Thyroid gland (tissue), 4 donors: ENCODE measurements at regions not wholly inside any gene's neighbourhood (a gene's known extent, or its start where the extent isn't known, plus 50 kb on each side); places are given as distances from the start of the nearest gene placed in this dataset.

Experiments used
- DNase-seq, 2 donors: peaks; one replicate each; pipeline ENCODE4 v3.0.0-alpha.2; 2019
- H3K27ac ChIP-seq, 3 donors: fragments of 200-600 bp; sonication (generic); 1 replicate in 2 of 3; 2 replicates in 1 of 3; pipeline ENCODE4 v1.5.1; 2016 to 2019; ENCODE audit warnings: mild to moderate bottlenecking in 1 of 3, moderate library complexity in 1 of 3
- H3K27me3 ChIP-seq: fragments of 200-600 bp; sonication (generic); one replicate; pipeline ENCODE4 v1.5.1; 2019
- H3K36me3 ChIP-seq, 2 donors: fragments of 200-600 bp; sonication (generic); one replicate each; pipeline ENCODE4 v1.5.1; 2016 to 2019
- H3K4me1 ChIP-seq, 2 donors: fragments of 200-600 bp; sonication (generic); one replicate each; pipeline ENCODE4 v1.5.1; 2017 to 2019
- H3K4me3 ChIP-seq, 3 donors: fragments of 200-600 bp; sonication (generic); replicated peaks in 1 of 3; 1 replicate in 2 of 3; 2 replicates in 1 of 3; pipeline ENCODE4 v1.5.1; 2016; ENCODE audit warnings: mild to moderate bottlenecking in 1 of 3
- H3K9me3 ChIP-seq: fragments of 200-600 bp; sonication (generic); one replicate; pipeline ENCODE4 v1.5.1; 2017
- POLR2A ChIP-seq, 2 donors: fragments of 450-650 bp; IDR thresholded peaks; one replicate each; pipeline ENCODE4 v1.6.1; 2017; ENCODE audit warnings: antibody characterized with exemption in 2 of 2, mild to moderate bottlenecking in 2 of 2, moderate library complexity in 1 of 2
- WGBS, 2 donors: methylation state at CpG; one replicate each; pipeline ENCODE4 v1.1.5; 2017; 5-methylcytosine and 5-hydroxymethylcytosine counted together
- intact Hi-C: fragments of 100-400 bp; cut with DNase I; formaldehyde crosslinking; loops from one replicate; pipeline ENCODE4 v1.15.1; 2023
- TF ChIP-seq, protein P1 (sequence below), 6 experiments: fragments of 200-600 bp in 3 of 6; fragments of 450-650 bp in 3 of 6; sonication (generic) in 3 of 6; IDR thresholded peaks; one replicate each; pipeline ENCODE4 v1.5.1; 2016 to 2019; ENCODE audit warnings: antibody characterized with exemption in 6 of 6, mild to moderate bottlenecking in 2 of 6, inconsistent platforms in 1 of 6, moderate library complexity in 1 of 6

DNA sequence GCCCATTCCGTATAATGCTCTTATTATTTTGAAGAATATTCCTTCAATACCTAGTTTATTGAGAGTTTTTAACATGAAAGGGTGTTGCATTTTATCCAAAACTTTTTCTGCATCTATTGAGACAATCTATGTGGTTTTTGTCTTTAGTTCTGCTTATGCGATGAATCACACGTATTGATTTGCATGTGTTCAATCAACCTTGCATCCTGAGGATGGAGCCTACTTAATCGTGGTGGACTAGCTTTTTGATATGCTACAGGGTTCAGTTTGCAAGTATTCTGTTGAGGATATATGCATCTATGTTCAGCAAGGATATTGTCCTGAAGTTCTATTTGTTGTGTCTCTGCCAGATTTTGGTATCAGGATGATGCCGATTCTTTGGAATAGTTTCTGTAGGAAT lies 1070.3 kb upstream of the CDH18 start:
- intact Hi-C loops, result no loop called here
- H3K4me3 ChIP-seq, result no peak overlapping the region
- WGBS, 2 donors, result 90 to 94% methylated on average over 5 of the region's 5 CpGs

DNA sequence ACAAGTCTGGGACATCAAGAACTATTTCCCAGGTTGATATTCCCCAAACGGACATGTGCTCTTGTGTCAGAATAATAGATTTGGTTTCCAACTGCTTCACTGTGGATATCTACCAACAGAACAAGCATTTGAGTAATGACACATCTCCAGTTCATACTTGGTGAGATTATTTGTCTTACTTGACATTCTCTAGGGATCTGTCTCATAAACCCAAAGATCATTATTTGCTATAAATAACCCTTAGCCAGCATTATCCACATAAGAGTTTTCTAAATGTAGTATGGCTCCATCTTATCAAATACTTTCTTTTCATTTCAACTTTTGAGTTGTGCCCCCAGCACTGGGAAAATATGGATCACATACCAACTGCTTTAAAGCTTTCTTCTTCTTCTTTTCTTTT lies 1063.9 kb upstream of the CDH18 start:
- no peak for DNase-seq
- WGBS, 2 donors, result 83% methylated on average over 1 of the region's 1 CpG
- Histone ChIP-seq H3K27ac (no peak overlapping the region), H3K4me3 (no peak overlapping the region), H3K4me1 (no peaks in the 10 kb centered on the region), H3K36me3 (no peaks in the 10 kb centered on the region), H3K27me3 (no peaks in the 10 kb centered on the region), H3K9me3 (no peaks in the 10 kb centered on the region)
- intact Hi-C loops, result no loop called here
- TF ChIP-seq, protein P1, sequence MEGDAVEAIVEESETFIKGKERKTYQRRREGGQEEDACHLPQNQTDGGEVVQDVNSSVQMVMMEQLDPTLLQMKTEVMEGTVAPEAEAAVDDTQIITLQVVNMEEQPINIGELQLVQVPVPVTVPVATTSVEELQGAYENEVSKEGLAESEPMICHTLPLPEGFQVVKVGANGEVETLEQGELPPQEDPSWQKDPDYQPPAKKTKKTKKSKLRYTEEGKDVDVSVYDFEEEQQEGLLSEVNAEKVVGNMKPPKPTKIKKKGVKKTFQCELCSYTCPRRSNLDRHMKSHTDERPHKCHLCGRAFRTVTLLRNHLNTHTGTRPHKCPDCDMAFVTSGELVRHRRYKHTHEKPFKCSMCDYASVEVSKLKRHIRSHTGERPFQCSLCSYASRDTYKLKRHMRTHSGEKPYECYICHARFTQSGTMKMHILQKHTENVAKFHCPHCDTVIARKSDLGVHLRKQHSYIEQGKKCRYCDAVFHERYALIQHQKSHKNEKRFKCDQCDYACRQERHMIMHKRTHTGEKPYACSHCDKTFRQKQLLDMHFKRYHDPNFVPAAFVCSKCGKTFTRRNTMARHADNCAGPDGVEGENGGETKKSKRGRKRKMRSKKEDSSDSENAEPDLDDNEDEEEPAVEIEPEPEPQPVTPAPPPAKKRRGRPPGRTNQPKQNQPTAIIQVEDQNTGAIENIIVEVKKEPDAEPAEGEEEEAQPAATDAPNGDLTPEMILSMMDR (IDR thresholded peaks at IDR 0.05), result no peak
- no peak for TF ChIP-seq POLR2A (IDR thresholded peaks at IDR 0.05)

More for the DNA sequence above, 1070.3 kb upstream of the CDH18 start:
- H3K9me3 ChIP-seq, result peaks cover 4% of the 10 kb centered on the region
- no peaks in the 10 kb centered on the region for H3K36me3 ChIP-seq
- no peaks in the 10 kb centered on the region for H3K27me3 ChIP-seq
- no peaks in the 10 kb centered on the region for H3K4me1 ChIP-seq
- H3K27ac ChIP-seq, result no peak overlapping the region
- DNase-seq, result no peak
- TF ChIP-seq POLR2A (IDR thresholded peaks at IDR 0.05), result no peak
- TF ChIP-seq, protein P1 (IDR thresholded peaks at IDR 0.05), result no peak

GRCh38 chr5:21049901-21050300 lies 1061.9 kb upstream of the CDH18 start:
- no peaks in the 10 kb centered on the region for H3K36me3 ChIP-seq
- no peak for DNase-seq
- no peaks in the 10 kb centered on the region for H3K4me1 ChIP-seq
- no peak overlapping the region for H3K27ac ChIP-seq
- WGBS, 2 donors, result 32 to 35% methylated on average over 2 of the region's 2 CpGs
- H3K27me3 ChIP-seq, result no peaks in the 10 kb centered on the region
- intact Hi-C loops, result no loop called here
- H3K4me3 ChIP-seq, result no peak overlapping the region
- TF ChIP-seq POLR2A (IDR thresholded peaks at IDR 0.05), result no peak
- TF ChIP-seq, protein P1 (IDR thresholded peaks at IDR 0.05), result no peak
- no peaks in the 10 kb centered on the region for H3K9me3 ChIP-seq

GRCh38 chr5:21030981-21031380 lies 1043.0 kb upstream of the CDH18 start:
- no peaks in the 10 kb centered on the region for H3K27me3 ChIP-seq
- no peak overlapping the region for H3K4me3 ChIP-seq
- DNase-seq, result no peak
- WGBS, 2 donors, result 77 to 79% methylated on average over 4 of the region's 4 CpGs
- H3K27ac ChIP-seq, result no peak overlapping the region
- no peaks in the 10 kb centered on the region for H3K36me3 ChIP-seq
- intact Hi-C loops, result no loop called here
- H3K9me3 ChIP-seq, result no peaks in the 10 kb centered on the region
- H3K4me1 ChIP-seq, result no peaks in the 10 kb centered on the region
- TF ChIP-seq POLR2A (IDR thresholded peaks at IDR 0.05), result no peak
- TF ChIP-seq, protein P1 (IDR thresholded peaks at IDR 0.05), result no peak

DNA sequence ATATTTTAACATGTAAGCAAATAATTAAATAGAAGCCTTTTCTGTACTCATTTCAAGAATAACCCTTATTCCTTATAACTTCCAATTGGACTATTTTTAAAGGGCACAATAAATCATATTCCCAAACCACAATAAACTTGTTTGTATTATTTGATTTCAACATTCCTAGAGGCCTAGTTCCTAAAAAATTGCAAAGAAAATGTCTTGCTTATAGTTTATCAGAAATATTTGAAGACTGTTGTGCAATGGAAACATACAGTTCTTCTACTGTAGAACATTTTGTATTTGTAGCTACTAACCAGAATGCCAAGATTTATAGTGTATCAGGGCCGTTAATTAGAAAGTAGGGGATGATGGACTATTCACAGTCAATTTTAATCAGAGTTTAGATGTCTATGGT lies 1037.0 kb upstream of the CDH18 start:
- no peak for DNase-seq
- H3K36me3 ChIP-seq, result no peaks in the 10 kb centered on the region
- no peak for TF ChIP-seq POLR2A (IDR thresholded peaks at IDR 0.05)
- TF ChIP-seq, protein P1 (IDR thresholded peaks at IDR 0.05), result no peak
- H3K4me1 ChIP-seq, result no peaks in the 10 kb centered on the region
- no peaks in the 10 kb centered on the region for H3K27me3 ChIP-seq
- 84 to 96% methylated on average over 1 of the region's 1 CpG for WGBS, 2 donors
- H3K27ac ChIP-seq, result no peak overlapping the region
- intact Hi-C loops, result no loop called here
- no peak overlapping the region for H3K4me3 ChIP-seq
- no peaks in the 10 kb centered on the region for H3K9me3 ChIP-seq
